ENCODE measurements at regions not wholly inside any gene's neighbourhood (a gene's known extent, or its start where the extent isn't known, plus 50 kb on each side); places are given as distances from the start of the nearest gene placed in this dataset.
"Not testable (repeated sequence)": the region's sequence is repeated elsewhere in the genome, so short reads cannot be mapped to it uniquely, and the experiment has no call there.

GRCh38 chr18:67455890-67456501, 60.5 kb downstream of the DSEL start:
- DNase-seq, result no peak

GRCh38 chr18:67453901-67454300, 62.6 kb downstream of the DSEL start:
- no peak for DNase-seq

GRCh38 chr18:67451960-67452359, 64.6 kb downstream of the DSEL start:
- no peak for DNase-seq

GRCh38 chr18:67451101-67451500, 65.4 kb downstream of the DSEL start:
- DNase-seq, result not testable (repeated sequence)

- DNase-seq, result no peak
Measured at GRCh38 chr18:67433971-67434370, 82.5 kb downstream of the DSEL start.

GRCh38 chr18:67432806-67433205, 83.7 kb downstream of the DSEL start:
- no peak for DNase-seq

GRCh38 chr18:67428805-67429204, 87.7 kb downstream of the DSEL start:
- no peak for DNase-seq

GRCh38 chr18:67428158-67428557, 88.4 kb downstream of the DSEL start:
- DNase-seq, result no peak

- DNase-seq, result no peak
Measured at GRCh38 chr18:67426486-67426885, 90.0 kb downstream of the DSEL start.

- DNase-seq, result no peak
Measured at GRCh38 chr18:67425672-67426071, 90.8 kb downstream of the DSEL start.

- no peak for DNase-seq
Measured at GRCh38 chr18:67421651-67422050, 94.9 kb downstream of the DSEL start.

- no peak for DNase-seq
Measured at GRCh38 chr18:67417864-67418523, 98.5 kb downstream of the DSEL start.

GRCh38 chr18:67411116-67411515, 105.4 kb downstream of the DSEL start:
- no peak for DNase-seq

- DNase-seq, result no peak
Measured at GRCh38 chr18:67410075-67411070, 106.1 kb downstream of the DSEL start.

- DNase-seq, result no peak
Measured at GRCh38 chr18:67408240-67408639, 108.3 kb downstream of the DSEL start.

GRCh38 chr18:67406714-67407113, 109.8 kb downstream of the DSEL start:
- no peak for DNase-seq

- DNase-seq, result no peak
Measured at GRCh38 chr18:67402543-67402942, 114.0 kb downstream of the DSEL start.

- no peak for DNase-seq
Measured at GRCh38 chr18:67400502-67401117, 115.9 kb downstream of the DSEL start.

- DNase-seq, result no peak
Measured at GRCh38 chr18:67386032-67386431, 130.5 kb downstream of the DSEL start.

GRCh38 chr18:67385455-67385854, 131.1 kb downstream of the DSEL start:
- no peak for DNase-seq

- DNase-seq, result not testable (repeated sequence)
Measured at GRCh38 chr18:67384057-67384456, 132.5 kb downstream of the DSEL start.

- DNase-seq, result no peak
Measured at GRCh38 chr18:67381608-67382150, 134.8 kb downstream of the DSEL start.

GRCh38 chr18:67380867-67381266, 135.7 kb downstream of the DSEL start:
- no peak for DNase-seq

Measured in retina (tissue), 1 donor.